Neuronal stem cell (in vitro differentiated cells): ENCODE measurements at regions not wholly inside any gene's neighbourhood (a gene's known extent, or its start where the extent isn't known, plus 50 kb on each side); places are given as distances from the start of the nearest gene placed in this dataset.

Experiments
- DNase-seq: peaks from one replicate; pipeline ENCODE4 v3.0.0-alpha.2; 2013; ENCODE audit warnings: low spot score
- H2AFZ ChIP-seq: one replicate; pipeline ENCODE4 v1.6.1; 2013; ENCODE audit warnings: mild to moderate bottlenecking, low read length, inconsistent platforms
- H2AK5ac ChIP-seq: 2 replicates; pipeline ENCODE4 v1.6.1; 2013; ENCODE audit warnings: low read depth, mild to moderate bottlenecking, inconsistent platforms, low read length, moderate library complexity, mixed read lengths
- H2BK120ac ChIP-seq: 2 replicates; pipeline ENCODE4 v1.6.1; 2013; ENCODE audit warnings: low read depth, mild to moderate bottlenecking, inconsistent platforms, low read length, moderate library complexity, mixed read lengths
- H2BK12ac ChIP-seq: one replicate; pipeline ENCODE4 v1.6.1; 2013; ENCODE audit warnings: low read length, inconsistent platforms
- H2BK15ac ChIP-seq: 2 replicates; pipeline ENCODE4 v1.6.1; 2013; ENCODE audit warnings: mild to moderate bottlenecking, low read length, inconsistent platforms, mixed read lengths
- H2BK5ac ChIP-seq: one replicate; pipeline ENCODE4 v1.6.1; 2013; ENCODE audit warnings: inconsistent platforms, mild to moderate bottlenecking, low read length, moderate library complexity
- H3K14ac ChIP-seq: one replicate; pipeline ENCODE4 v1.6.1; 2013; ENCODE audit warnings: low read length, inconsistent platforms
- H3K18ac ChIP-seq: 2 replicates; pipeline ENCODE4 v1.6.1; 2013; ENCODE audit warnings: low read length, inconsistent platforms
- H3K23ac ChIP-seq: 2 replicates; pipeline ENCODE4 v1.6.1; 2013; ENCODE audit warnings: low read depth, mild to moderate bottlenecking, mixed read lengths, low read length, inconsistent platforms; ENCODE audit not compliant: poor library complexity
- H3K27ac ChIP-seq: replicated peaks from 3 replicates; pipeline ENCODE4 v1.5.1; 2013; ENCODE audit warnings: low read length, inconsistent platforms
- H3K27me3 ChIP-seq, 3 experiments: 2 replicates each; pipeline ENCODE4 v1.6.1; 2013; ENCODE audit warnings: low read length in 3 of 3, mild to moderate bottlenecking in 2 of 3, inconsistent platforms in 1 of 3, low read depth in 1 of 3, mixed read lengths in 1 of 3, moderate library complexity in 1 of 3; ENCODE audit not compliant: control insufficient read depth in 3 of 3, insufficient read depth in 3 of 3
- H3K36me3 ChIP-seq, 2 donors: replicated peaks in 1 of 2; 2 replicates each; pipeline ENCODE4 v1.6.1; 2013; ENCODE audit warnings: low read length in 2 of 2; ENCODE audit not compliant: control insufficient read depth in 2 of 2, insufficient read depth in 2 of 2
- H3K4ac ChIP-seq: 2 replicates; pipeline ENCODE4 v1.6.1; 2013; ENCODE audit warnings: inconsistent platforms, mild to moderate bottlenecking, low read length, moderate library complexity
- H3K4me1 ChIP-seq, 2 donors: 1 replicate in 1 of 2; 2 replicates in 1 of 2; pipeline ENCODE4 v1.6.1; 2013; ENCODE audit warnings: low read length in 2 of 2, low read depth in 1 of 2; ENCODE audit not compliant: control insufficient read depth in 2 of 2, insufficient read depth in 1 of 2
- H3K4me2 ChIP-seq: one replicate; pipeline ENCODE4 v1.6.1; 2013; ENCODE audit warnings: mild to moderate bottlenecking, low read length, inconsistent platforms; ENCODE audit not compliant: insufficient read depth, poor library complexity, severe bottlenecking
- H3K4me3 ChIP-seq, 2 donors: 2 replicates each; pipeline ENCODE4 v1.5.1; 2013; ENCODE audit warnings: low read length in 2 of 2, mild to moderate bottlenecking in 2 of 2, inconsistent platforms in 1 of 2, moderate library complexity in 1 of 2
- H3K79me1 ChIP-seq: one replicate; pipeline ENCODE4 v1.6.1; 2013; ENCODE audit warnings: low read depth, mild to moderate bottlenecking, inconsistent platforms, low read length, moderate library complexity
- H3K9ac ChIP-seq: one replicate; pipeline ENCODE4 v1.6.1; 2013; ENCODE audit warnings: mild to moderate bottlenecking, low read depth, low read length, inconsistent platforms; ENCODE audit not compliant: poor library complexity
- H3K9me3 ChIP-seq, 2 donors: replicated peaks in 1 of 2; 2 replicates each; pipeline versions ENCODE3 to v1.6.1; 2013; ENCODE audit warnings: low read length in 2 of 2, mild to moderate bottlenecking in 2 of 2, inconsistent platforms in 1 of 2, low read depth in 1 of 2, mixed read lengths in 1 of 2, moderate library complexity in 1 of 2; ENCODE audit not compliant: control insufficient read depth in 2 of 2, insufficient read depth in 1 of 2
- H4K8ac ChIP-seq: one replicate; pipeline ENCODE4 v1.6.1; 2013; ENCODE audit warnings: low read depth, mild to moderate bottlenecking, inconsistent platforms, low read length, moderate library complexity
- H4K91ac ChIP-seq: one replicate; pipeline ENCODE4 v1.6.1; 2013; ENCODE audit warnings: low read length, low read depth, mild to moderate bottlenecking, inconsistent platforms; ENCODE audit not compliant: poor library complexity
- WGBS, 2 donors: extraction: QIAGEN DNeasy Blood & Tissue Kit; methylation state at CpG; one replicate each; pipeline ENCODE4 v1.1.7; 2013; ENCODE audit warnings: missing lambda C conversion rate in 2 of 2, mixed read lengths in 1 of 2; ENCODE audit not compliant: insufficient read length in 2 of 2, insufficient replicate concordance in 1 of 2; ENCODE audit errors: extremely low coverage in 2 of 2; 5-methylcytosine and 5-hydroxymethylcytosine counted together

DNA sequence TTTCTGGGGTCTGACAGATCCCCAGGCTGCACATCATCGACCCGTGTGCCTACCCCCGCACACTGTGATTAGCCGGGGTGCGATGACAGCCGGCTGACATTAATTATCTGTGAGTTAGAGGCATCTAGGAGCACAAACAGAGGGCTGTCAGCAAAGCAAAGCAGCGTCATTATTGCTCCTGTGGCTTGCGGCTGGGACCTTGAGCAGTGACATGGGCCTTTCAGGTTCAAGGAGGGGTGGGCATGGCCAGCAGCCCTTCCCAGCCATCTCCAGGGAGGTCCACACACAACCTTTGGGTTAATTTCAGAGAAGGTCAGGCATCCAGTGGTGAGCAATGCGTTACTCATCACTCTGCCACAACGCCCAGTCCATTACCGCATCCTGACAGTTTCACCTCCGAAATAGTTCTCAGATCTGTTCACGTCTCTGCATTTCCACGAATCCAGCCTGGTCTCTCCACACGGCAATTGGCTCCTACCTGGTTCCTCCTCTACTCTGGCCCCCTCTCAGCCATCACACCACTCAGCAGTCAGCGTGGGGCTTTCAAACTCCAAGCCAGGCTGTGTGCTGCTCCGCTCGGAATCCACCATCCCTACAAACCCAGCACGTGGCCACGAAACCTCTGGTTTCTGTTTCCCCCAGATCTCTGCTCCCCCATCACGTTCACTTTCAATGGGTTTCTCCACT is 249.7 kb upstream of the C16orf82 start:
- Histone ChIP-seq H3K4me2 (no peak overlapping the region), H3K4ac (no peak overlapping the region), H3K9ac (no peak overlapping the region), H3K9me3 (no peaks in the 10 kb centered on the region), H3K36me3 (no peaks in the 10 kb centered on the region), H2BK15ac (no peak overlapping the region), H3K4me3 (no peak overlapping the region), H3K14ac (no peak overlapping the region), H3K23ac (no peak overlapping the region), H3K4me1 (peaks cover 0 to 1% of the 10 kb centered on the region in 2 donors), H4K91ac (no peak overlapping the region), H2BK12ac (no peak overlapping the region), H2AK5ac (no peak overlapping the region), H3K18ac (no peak overlapping the region), H4K8ac (no peak overlapping the region), H2AFZ (no peak overlapping the region), H2BK120ac (no peak overlapping the region), H3K79me1 (no peaks in the 10 kb centered on the region), H3K27me3 (no peaks in the 10 kb centered on the region), H3K27ac (no peak overlapping the region), H2BK5ac (no peak overlapping the region)
- no peak for DNase-seq
- WGBS, 2 donors = no CpG with 5 or more reads among the region's 21 CpGs

- Histone ChIP-seq H3K4ac (no peak overlapping the region), H2AFZ (no peak overlapping the region), H3K9ac (no peak overlapping the region), H3K27ac (no peak overlapping the region), H2BK120ac (no peak overlapping the region), H3K79me1 (no peaks in the 10 kb centered on the region), H2BK12ac (no peak overlapping the region), H3K4me2 (no peak overlapping the region), H3K4me1 (peaks cover 0 to 1% of the 10 kb centered on the region in 2 donors), H2BK15ac (no peak overlapping the region), H3K36me3 (no peaks in the 10 kb centered on the region), H4K8ac (no peak overlapping the region), H3K18ac (no peak overlapping the region), H2AK5ac (no peak overlapping the region), H4K91ac (no peak overlapping the region), H3K23ac (no peak overlapping the region), H3K4me3 (no peak overlapping the region), H3K14ac (no peak overlapping the region), H2BK5ac (no peak overlapping the region), H3K27me3 (no peaks in the 10 kb centered on the region), H3K9me3 (no peaks in the 10 kb centered on the region)
- DNase-seq = no peak
- no CpG with 5 or more reads among the region's 2 CpGs for WGBS, 2 donors
Measured at GRCh38 chr16:26818393-26818792, 248.3 kb upstream of the C16orf82 start.

DNA sequence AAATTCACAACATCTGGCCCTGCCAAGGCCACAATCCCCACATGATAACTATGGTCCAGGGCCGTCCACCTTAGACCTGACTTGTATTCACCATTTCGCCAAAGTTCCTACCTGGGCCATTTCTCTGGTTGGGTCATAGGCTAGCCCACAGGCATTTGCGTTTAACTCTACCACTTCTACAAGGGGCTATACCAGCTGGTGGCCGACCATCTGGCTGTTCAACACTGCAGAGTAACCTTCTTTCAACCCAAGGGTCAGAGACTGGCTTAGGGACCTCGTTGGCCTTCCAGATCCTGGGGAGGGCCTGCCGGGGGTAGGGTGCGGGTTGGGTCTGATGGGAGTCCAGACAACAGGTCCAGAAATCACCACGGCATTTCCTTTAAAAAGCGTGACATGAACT is 242.3 kb upstream of the C16orf82 start:
- WGBS, 2 donors = no CpG with 5 or more reads among the region's 9 CpGs
- Histone ChIP-seq H3K9me3 (no peaks in the 10 kb centered on the region), H2AFZ (no peak overlapping the region), H4K91ac (no peak overlapping the region), H3K4me2 (no peak overlapping the region), H3K4ac (no peak overlapping the region), H3K27me3 (no peaks in the 10 kb centered on the region), H3K27ac (no peak overlapping the region), H3K18ac (no peak overlapping the region), H3K79me1 (no peaks in the 10 kb centered on the region), H3K4me1 (no peaks in the 10 kb centered on the region), H2BK15ac (no peak overlapping the region), H2BK5ac (no peak overlapping the region), H4K8ac (no peak overlapping the region), H3K4me3 (no peak overlapping the region), H3K23ac (no peak overlapping the region), H2BK12ac (no peak overlapping the region), H3K14ac (no peak overlapping the region), H3K36me3 (no peaks in the 10 kb centered on the region), H2BK120ac (no peak overlapping the region), H3K9ac (no peak overlapping the region), H2AK5ac (no peak overlapping the region)
- DNase-seq = no peak

- DNase-seq = no peak
- Histone ChIP-seq H3K4ac (no peak overlapping the region), H3K14ac (no peak overlapping the region), H3K36me3 (no peaks in the 10 kb centered on the region), H2BK15ac (no peak overlapping the region), H3K27me3 (no peaks in the 10 kb centered on the region), H4K91ac (no peak overlapping the region), H2BK12ac (no peak overlapping the region), H3K9ac (no peak overlapping the region), H3K27ac (no peak overlapping the region), H3K4me1 (peaks cover 0 to 3% of the 10 kb centered on the region in 2 donors), H3K18ac (no peak overlapping the region), H2AK5ac (no peak overlapping the region), H3K9me3 (no peaks in the 10 kb centered on the region), H2AFZ (no peak overlapping the region), H3K79me1 (no peaks in the 10 kb centered on the region), H3K4me2 (no peak overlapping the region), H2BK5ac (no peak overlapping the region), H2BK120ac (no peak overlapping the region), H3K23ac (no peak overlapping the region), H4K8ac (no peak overlapping the region), H3K4me3 (no peak overlapping the region)
- no CpG with 5 or more reads among the region's 4 CpGs for WGBS, 2 donors
Measured at GRCh38 chr16:26826500-26826899, 240.2 kb upstream of the C16orf82 start.
